Hepatocyte (in vitro differentiated cells): ENCODE measurements at regions not wholly inside any gene's neighbourhood (a gene's known extent, or its start where the extent isn't known, plus 50 kb on each side); places are given as distances from the start of the nearest gene placed in this dataset.

Experiments
- DNase-seq: peaks from one replicate; pipeline ENCODE4 v3.0.0-alpha.2; 2016; ENCODE audit warnings: low spot score
- H2AFZ ChIP-seq: fragments of 200-600 bp; sonication (generic); 2 replicates; pipeline ENCODE4 v1.6.0; 2016; ENCODE audit warnings: antibody characterized with exemption, mild to moderate bottlenecking
- H3K27ac ChIP-seq: fragments of 200-600 bp; sonication (generic); 2 replicates; pipeline ENCODE4 v1.5.1; 2016; ENCODE audit warnings: mild to moderate bottlenecking
- H3K27me3 ChIP-seq: fragments of 200-600 bp; sonication (generic); 2 replicates; pipeline ENCODE4 v1.6.1; 2016
- H3K36me3 ChIP-seq: fragments of 200-600 bp; sonication (generic); replicated peaks from 2 replicates; pipeline ENCODE4 v1.5.1; 2016; ENCODE audit warnings: low read depth; ENCODE audit not compliant: insufficient read depth
- H3K4me1 ChIP-seq: fragments of 200-600 bp; sonication (generic); 2 replicates; pipeline ENCODE4 v1.5.1; 2016; ENCODE audit warnings: mild to moderate bottlenecking, moderate library complexity; ENCODE audit not compliant: insufficient read depth
- H3K4me2 ChIP-seq: fragments of 200-600 bp; sonication (generic); 2 replicates; pipeline ENCODE4 v1.6.0; 2016
- H3K4me3 ChIP-seq: fragments of 200-600 bp; sonication (generic); 2 replicates; pipeline ENCODE4 v1.5.1; 2016; ENCODE audit warnings: mild to moderate bottlenecking
- H3K79me2 ChIP-seq: fragments of 200-600 bp; sonication (generic); 2 replicates; pipeline ENCODE4 v1.6.0; 2017; ENCODE audit warnings: mild to moderate bottlenecking
- H3K9me2 ChIP-seq: fragments of 200-600 bp; sonication (generic); replicated peaks from 2 replicates; pipeline ENCODE4 v1.6.0; 2017; ENCODE audit warnings: mild to moderate bottlenecking; ENCODE audit not compliant: insufficient read depth
- H3K9me3 ChIP-seq: fragments of 200-600 bp; sonication (generic); 2 replicates; pipeline ENCODE4 v1.5.1; 2016; ENCODE audit warnings: low read depth, mild to moderate bottlenecking
- H4K20me1 ChIP-seq: fragments of 200-600 bp; sonication (generic); 2 replicates; pipeline ENCODE4 v1.6.0; 2016; ENCODE audit warnings: mild to moderate bottlenecking; ENCODE audit not compliant: insufficient read depth, poor library complexity, severe bottlenecking
- EZH2 ChIP-seq: fragments of 200-600 bp; sonication (generic); IDR thresholded peaks from 2 replicates; pipeline ENCODE4 v1.6.1; 2016; ENCODE audit warnings: antibody characterized with exemption, mild to moderate bottlenecking, borderline replicate concordance
- EZH2phosphoT487 ChIP-seq: fragments of 200-600 bp; sonication (generic); IDR thresholded peaks from one replicate; pipeline ENCODE4 v1.6.1; 2018; ENCODE audit warnings: antibody characterized with exemption, mild to moderate bottlenecking, low read depth, moderate library complexity; ENCODE audit not compliant: unreplicated experiment, severe bottlenecking
- WGBS: methylation state at CpG from one replicate; pipeline ENCODE4 v1.1.6; 2016; ENCODE audit warnings: low lambda C conversion rate; ENCODE audit errors: missing lambda C conversion rate; 5-methylcytosine and 5-hydroxymethylcytosine counted together
- TF ChIP-seq, protein P1 (sequence below): fragments of 200-600 bp; sonication (generic); IDR thresholded peaks from 2 replicates; pipeline ENCODE4 v1.5.1; 2016; ENCODE audit warnings: antibody characterized with exemption, mild to moderate bottlenecking; ENCODE audit not compliant: poor library complexity

DNA sequence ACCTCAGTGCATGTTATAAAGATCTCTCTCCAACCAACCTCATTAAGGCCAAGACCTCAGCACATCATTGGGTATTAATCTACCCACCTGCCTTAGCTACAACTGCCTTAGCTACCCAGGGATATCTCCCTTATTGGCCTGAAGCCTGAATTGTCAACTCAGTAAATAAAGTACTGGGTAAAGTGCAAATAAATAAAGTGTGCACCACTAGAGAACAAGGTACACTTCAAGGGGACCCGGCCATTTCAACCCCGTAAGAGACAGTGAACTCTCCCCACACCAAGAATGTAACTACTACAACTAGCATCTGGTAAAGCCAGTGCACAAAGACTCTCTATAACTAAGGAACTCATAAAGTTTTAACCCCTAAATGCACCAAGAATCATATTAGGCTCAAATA is 61.7 kb upstream of the POU3F4 start:
- Histone ChIP-seq H3K9me3 (peaks cover 4% of the 10 kb centered on the region), H3K4me3 (no peak overlapping the region), H2AFZ (no peak overlapping the region), H3K27ac (no peak overlapping the region), H3K4me1 (no peaks in the 10 kb centered on the region), H3K36me3 (no peaks in the 10 kb centered on the region), H4K20me1 (no peaks in the 10 kb centered on the region), H3K27me3 (no peaks in the 10 kb centered on the region), H3K79me2 (no peaks in the 10 kb centered on the region), H3K9me2 (no peaks in the 10 kb centered on the region), H3K4me2 (no peak overlapping the region)
- whole genome bisulfite sequencing = 70% methylated on average over 2 of the region's 2 CpGs
- TF ChIP-seq, protein P1, sequence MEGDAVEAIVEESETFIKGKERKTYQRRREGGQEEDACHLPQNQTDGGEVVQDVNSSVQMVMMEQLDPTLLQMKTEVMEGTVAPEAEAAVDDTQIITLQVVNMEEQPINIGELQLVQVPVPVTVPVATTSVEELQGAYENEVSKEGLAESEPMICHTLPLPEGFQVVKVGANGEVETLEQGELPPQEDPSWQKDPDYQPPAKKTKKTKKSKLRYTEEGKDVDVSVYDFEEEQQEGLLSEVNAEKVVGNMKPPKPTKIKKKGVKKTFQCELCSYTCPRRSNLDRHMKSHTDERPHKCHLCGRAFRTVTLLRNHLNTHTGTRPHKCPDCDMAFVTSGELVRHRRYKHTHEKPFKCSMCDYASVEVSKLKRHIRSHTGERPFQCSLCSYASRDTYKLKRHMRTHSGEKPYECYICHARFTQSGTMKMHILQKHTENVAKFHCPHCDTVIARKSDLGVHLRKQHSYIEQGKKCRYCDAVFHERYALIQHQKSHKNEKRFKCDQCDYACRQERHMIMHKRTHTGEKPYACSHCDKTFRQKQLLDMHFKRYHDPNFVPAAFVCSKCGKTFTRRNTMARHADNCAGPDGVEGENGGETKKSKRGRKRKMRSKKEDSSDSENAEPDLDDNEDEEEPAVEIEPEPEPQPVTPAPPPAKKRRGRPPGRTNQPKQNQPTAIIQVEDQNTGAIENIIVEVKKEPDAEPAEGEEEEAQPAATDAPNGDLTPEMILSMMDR = no peak
- TF ChIP-seq EZH2phosphoT487 = no peak
- no peak for TF ChIP-seq EZH2
- DNase-seq = no peak
